GM19324 (cell line): ENCODE measurements at regions not wholly inside any gene's neighbourhood (a gene's known extent, or its start where the extent isn't known, plus 50 kb on each side); places are given as distances from the start of the nearest gene placed in this dataset.

Experiments
- ATAC-seq: cut with Tn5 transposase; IDR thresholded peaks from one replicate; pipeline ENCODE4 v1.9.1; 2021; ENCODE audit warnings: mild to moderate bottlenecking, moderate library complexity; ENCODE audit not compliant: unreplicated experiment, low FRiP score

DNA sequence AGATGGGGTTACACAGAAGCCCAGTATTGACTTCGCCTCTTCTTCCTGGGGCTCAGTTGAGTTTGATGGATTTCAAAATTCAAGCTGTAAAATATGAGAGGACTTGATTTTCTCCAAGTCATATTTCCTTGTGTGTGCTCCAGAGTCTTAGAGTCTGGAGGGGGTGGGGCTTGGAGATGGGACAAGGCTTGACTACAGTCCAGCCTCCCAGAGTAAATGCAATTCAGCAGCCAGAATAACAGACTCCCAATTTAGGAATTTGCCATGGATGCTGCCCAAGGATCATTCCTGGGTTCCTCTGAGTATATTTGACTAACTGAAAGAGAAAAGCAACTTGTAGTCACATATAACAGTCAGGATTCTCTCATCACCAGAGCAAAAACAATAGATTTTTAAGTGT is 53.7 kb upstream of the RBPJ start:
- no peak for ATAC-seq

- ATAC-seq, result no peak
Measured at GRCh38 chr4:26268246-26268645, 52.6 kb upstream of the RBPJ start.

GRCh38 chr4:26269038-26269437 is 51.8 kb upstream of the RBPJ start:
- ATAC-seq, result no peak
